ENCODE measurements at regions not wholly inside any gene's neighbourhood (a gene's known extent, or its start where the extent isn't known, plus 50 kb on each side); places are given as distances from the start of the nearest gene placed in this dataset.
"Not testable (repeated sequence)": the region's sequence is repeated elsewhere in the genome, so short reads cannot be mapped to it uniquely, and the experiment has no call there.

GRCh38 chr20:48039514-48039913 lies 254.2 kb upstream of the SULF2 start:
- Mint-ChIP-seq H3K4me3 (ENCODE audit: unreplicated experiment) (no peak overlapping the region), H3K27me3 (ENCODE audit: insufficient read depth, unreplicated experiment) (no peaks in the 10 kb centered on the region), H3K27ac (ENCODE audit: low read depth, unreplicated experiment) (no peak overlapping the region), H3K36me3 (ENCODE audit: insufficient read depth, unreplicated experiment) (no peaks in the 10 kb centered on the region), H3K4me1 (ENCODE audit: insufficient read depth, unreplicated experiment) (peaks cover 11% of the 10 kb centered on the region), H3K9me3 (ENCODE audit: unreplicated experiment) (no peaks in the 10 kb centered on the region)
- intact Hi-C loops (cut with micrococcal nuclease) = no loop called here
- no peak for DNase-seq (ENCODE audit: unreplicated experiment)
- ChIA-PET POLR2A (no interaction called here), CTCF (interaction anchor here (0.6 to 0.7 kb wide), 2 partner anchors 112 to 582 kb away, joined by 3 read pairs; no protein-coding TSS in a partner anchor)
- TF ChIP-seq, protein P1, sequence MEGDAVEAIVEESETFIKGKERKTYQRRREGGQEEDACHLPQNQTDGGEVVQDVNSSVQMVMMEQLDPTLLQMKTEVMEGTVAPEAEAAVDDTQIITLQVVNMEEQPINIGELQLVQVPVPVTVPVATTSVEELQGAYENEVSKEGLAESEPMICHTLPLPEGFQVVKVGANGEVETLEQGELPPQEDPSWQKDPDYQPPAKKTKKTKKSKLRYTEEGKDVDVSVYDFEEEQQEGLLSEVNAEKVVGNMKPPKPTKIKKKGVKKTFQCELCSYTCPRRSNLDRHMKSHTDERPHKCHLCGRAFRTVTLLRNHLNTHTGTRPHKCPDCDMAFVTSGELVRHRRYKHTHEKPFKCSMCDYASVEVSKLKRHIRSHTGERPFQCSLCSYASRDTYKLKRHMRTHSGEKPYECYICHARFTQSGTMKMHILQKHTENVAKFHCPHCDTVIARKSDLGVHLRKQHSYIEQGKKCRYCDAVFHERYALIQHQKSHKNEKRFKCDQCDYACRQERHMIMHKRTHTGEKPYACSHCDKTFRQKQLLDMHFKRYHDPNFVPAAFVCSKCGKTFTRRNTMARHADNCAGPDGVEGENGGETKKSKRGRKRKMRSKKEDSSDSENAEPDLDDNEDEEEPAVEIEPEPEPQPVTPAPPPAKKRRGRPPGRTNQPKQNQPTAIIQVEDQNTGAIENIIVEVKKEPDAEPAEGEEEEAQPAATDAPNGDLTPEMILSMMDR (IDR thresholded peaks at IDR 0.05; ENCODE audit: unreplicated experiment) = no peak
- no TSS peak for BruUV-seq (replicated peaks)

GRCh38 chr20:48038713-48039112 lies 253.4 kb upstream of the SULF2 start:
- Mint-ChIP-seq H3K4me1 (ENCODE audit: insufficient read depth, unreplicated experiment) (peaks cover 11% of the 10 kb centered on the region), H3K9me3 (ENCODE audit: unreplicated experiment) (no peaks in the 10 kb centered on the region), H3K36me3 (ENCODE audit: insufficient read depth, unreplicated experiment) (no peaks in the 10 kb centered on the region), H3K27ac (ENCODE audit: low read depth, unreplicated experiment) (no peak overlapping the region), H3K4me3 (ENCODE audit: unreplicated experiment) (no peak overlapping the region), H3K27me3 (ENCODE audit: insufficient read depth, unreplicated experiment) (no peaks in the 10 kb centered on the region)
- ChIA-PET POLR2A (no interaction called here), CTCF (no interaction called here)
- no peak for DNase-seq (ENCODE audit: unreplicated experiment)
- TF ChIP-seq, protein P1 (IDR thresholded peaks at IDR 0.05; ENCODE audit: unreplicated experiment) = no peak
- intact Hi-C loops (cut with micrococcal nuclease) = no loop called here
- BruUV-seq (replicated peaks) = no TSS peak

- H3K27ac Mint-ChIP-seq (ENCODE audit: low read depth, unreplicated experiment); H3K4me3 Mint-ChIP-seq (ENCODE audit: unreplicated experiment); H3K27me3 Mint-ChIP-seq (ENCODE audit: insufficient read depth, unreplicated experiment); DNase-seq (ENCODE audit: unreplicated experiment); BruUV-seq (replicated peaks); H3K36me3 Mint-ChIP-seq (ENCODE audit: insufficient read depth, unreplicated experiment); POLR2A ChIA-PET; H3K9me3 Mint-ChIP-seq (ENCODE audit: unreplicated experiment); CTCF ChIA-PET; intact Hi-C loops (cut with micrococcal nuclease): not testable (repeated sequence)
- H3K4me1 Mint-ChIP-seq (ENCODE audit: insufficient read depth, unreplicated experiment) = peaks cover 11% of the 10 kb centered on the region
Observed at GRCh38 chr20:48037798-48038197, 252.5 kb upstream of the SULF2 start.

- no TSS peak for BruUV-seq (replicated peaks)
- no peaks in the 10 kb centered on the region for H3K27me3 Mint-ChIP-seq (ENCODE audit: insufficient read depth, unreplicated experiment)
- DNase-seq (ENCODE audit: unreplicated experiment) = no peak
- peaks cover 6% of the 10 kb centered on the region for H3K36me3 Mint-ChIP-seq (ENCODE audit: insufficient read depth, unreplicated experiment)
- H3K27ac Mint-ChIP-seq (ENCODE audit: low read depth, unreplicated experiment) = no peak overlapping the region
- TF ChIP-seq, protein P1 (IDR thresholded peaks at IDR 0.05; ENCODE audit: unreplicated experiment) = no peak
- peaks cover 12% of the 10 kb centered on the region for H3K4me1 Mint-ChIP-seq (ENCODE audit: insufficient read depth, unreplicated experiment)
- intact Hi-C loops (cut with micrococcal nuclease) = no loop called here
- CTCF ChIA-PET = interaction anchor here (1.2 kb wide), 1 partner anchor 216 kb away, joined by 4 read pairs; no protein-coding TSS in a partner anchor
- H3K9me3 Mint-ChIP-seq (ENCODE audit: unreplicated experiment) = no peaks in the 10 kb centered on the region
- POLR2A ChIA-PET = interaction anchor here (1.2 to 1.6 kb wide), 3 partner anchors 10 to 153 kb away, joined by 4 read pairs; no protein-coding TSS in a partner anchor
- no peak overlapping the region for H3K4me3 Mint-ChIP-seq (ENCODE audit: unreplicated experiment)
Observed at GRCh38 chr20:48035961-48036731, 250.9 kb upstream of the SULF2 start.

Measured in MCF 10A (cell line).